A673 (cell line): ENCODE measurements at regions not wholly inside any gene's neighbourhood (a gene's known extent, or its start where the extent isn't known, plus 50 kb on each side); places are given as distances from the start of the nearest gene placed in this dataset.

Experiments used
- CTCF ChIP-seq: fragments of 300-800, 200-600 bp; sonication (generic); conservative IDR thresholded peaks from 2 replicates; pipeline ENCODE4 v1.5.1; 2017; ENCODE audit warnings: low read depth, mild to moderate bottlenecking, antibody characterized with exemption, low read length, moderate library complexity, mixed read lengths
- EZH2 ChIP-seq: fragments of 200-600 bp; sonication (generic); IDR thresholded peaks from 2 replicates; pipeline ENCODE4 v1.6.1; 2017; ENCODE audit warnings: borderline replicate concordance, low read depth, mild to moderate bottlenecking, mixed read lengths, antibody characterized with exemption, low read length; ENCODE audit not compliant: poor library complexity, severe bottlenecking

GRCh38 chr7:108634036-108634435 is 64.4 kb downstream of the DNAJB9 start:
- no peak for TF ChIP-seq CTCF
- no peak for TF ChIP-seq EZH2
